Cardiac septum (tissue), 1 donor: ENCODE measurements at regions not wholly inside any gene's neighbourhood (a gene's known extent, or its start where the extent isn't known, plus 50 kb on each side); places are given as distances from the start of the nearest gene placed in this dataset.

Experiments used
- DNase-seq: peaks from one replicate; pipeline ENCODE4 v3.0.0-alpha.2; 2020; ENCODE audit warnings: low spot score
- intact Hi-C: fragments of 100-400 bp; cut with DNase I; formaldehyde crosslinking; loops from one replicate; pipeline ENCODE4 v1.14.0; 2022
- donor health status: DM: no; HTN: no; CAD: no.

DNA sequence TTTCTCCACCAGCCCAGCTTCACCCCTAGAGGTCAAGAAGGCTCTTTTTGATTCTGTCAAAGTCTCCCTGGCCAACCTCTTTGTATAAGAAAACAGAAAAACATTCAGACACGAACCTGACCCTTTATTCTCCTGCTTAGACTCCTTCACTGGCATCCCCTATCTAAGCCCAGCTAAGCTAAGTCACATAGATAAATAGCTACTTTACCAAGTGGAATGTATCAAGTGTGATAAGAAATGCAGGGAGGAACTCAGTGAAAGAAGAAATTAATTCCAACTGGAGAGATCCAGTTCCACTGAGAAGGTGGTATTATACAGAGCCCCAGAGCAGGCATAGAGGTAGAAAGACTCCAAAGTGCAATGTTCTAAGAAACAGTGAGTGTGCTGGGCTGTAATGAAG is 489.5 kb downstream of the TNS1 start:
- intact Hi-C loops: loop anchor here (5.0 to 10.0 kb wide), 6 partner anchors 199 to 996 kb away; partner anchors contain the start of gene IGFBP5
- no peak for DNase-seq

DNA sequence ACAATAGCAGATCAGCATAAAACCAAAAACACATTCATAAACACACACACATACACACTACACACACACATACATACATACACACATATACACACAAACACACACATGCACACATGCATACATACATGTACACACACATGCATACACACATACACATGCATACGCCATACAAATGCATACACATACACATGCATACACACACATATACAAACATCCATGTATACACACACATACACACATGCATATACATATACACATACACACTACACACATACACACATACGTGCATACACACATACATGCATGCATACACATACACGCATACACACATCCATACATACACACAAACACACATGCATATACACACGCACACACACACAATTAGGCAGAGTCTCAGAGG is 490.1 kb downstream of the TNS1 start:
- DNase-seq: no peak
- intact Hi-C loops: loop anchor here (5.0 to 10.0 kb wide), 6 partner anchors 200 to 995 kb away; partner anchors contain the start of gene IGFBP5

DNA sequence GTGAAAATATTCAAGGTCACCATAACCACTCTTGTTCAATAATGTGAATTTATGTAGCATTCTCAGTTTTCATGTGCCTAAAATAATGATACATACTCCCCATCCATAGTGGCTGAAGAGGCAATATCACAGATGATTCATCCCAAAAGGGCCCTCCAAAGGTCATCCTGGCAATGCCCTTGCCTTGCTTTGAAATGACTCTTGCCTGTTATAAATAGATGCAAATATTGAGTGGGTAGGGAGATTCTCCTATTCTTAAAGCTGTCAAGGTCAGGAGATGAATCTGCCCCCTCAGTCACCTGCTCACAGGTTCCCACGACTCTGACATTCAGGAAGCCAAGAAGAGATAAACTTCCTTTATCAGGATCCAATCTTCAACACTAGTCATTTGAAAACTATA is 490.5 kb downstream of the TNS1 start:
- intact Hi-C loops: loop anchor here (5.0 to 10.0 kb wide), 6 partner anchors 200 to 995 kb away; partner anchors contain the start of gene IGFBP5
- no peak for DNase-seq

DNA sequence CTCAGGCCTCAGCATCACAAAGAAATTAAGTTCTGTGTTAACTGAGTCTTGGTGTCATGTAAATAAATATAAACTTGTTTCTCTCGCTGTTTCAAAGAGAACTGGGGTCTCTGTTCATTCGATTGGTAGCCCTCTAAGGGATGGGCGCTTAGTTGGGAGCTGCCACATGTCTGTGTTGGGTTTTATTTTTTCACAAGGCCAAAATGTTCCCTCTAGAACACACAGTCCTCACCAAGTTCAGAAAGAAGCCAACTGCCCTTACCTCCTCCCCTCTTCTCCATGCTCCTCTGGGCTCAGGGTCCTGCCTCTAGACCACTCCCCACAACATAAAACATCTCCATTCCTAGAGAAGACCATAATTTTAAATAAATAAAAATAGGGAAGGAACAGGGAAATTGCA is 490.9 kb downstream of the TNS1 start:
- no peak for DNase-seq
- intact Hi-C loops: loop anchor here (5.0 to 10.0 kb wide), 6 partner anchors 200 to 995 kb away; partner anchors contain the start of gene IGFBP5

DNA sequence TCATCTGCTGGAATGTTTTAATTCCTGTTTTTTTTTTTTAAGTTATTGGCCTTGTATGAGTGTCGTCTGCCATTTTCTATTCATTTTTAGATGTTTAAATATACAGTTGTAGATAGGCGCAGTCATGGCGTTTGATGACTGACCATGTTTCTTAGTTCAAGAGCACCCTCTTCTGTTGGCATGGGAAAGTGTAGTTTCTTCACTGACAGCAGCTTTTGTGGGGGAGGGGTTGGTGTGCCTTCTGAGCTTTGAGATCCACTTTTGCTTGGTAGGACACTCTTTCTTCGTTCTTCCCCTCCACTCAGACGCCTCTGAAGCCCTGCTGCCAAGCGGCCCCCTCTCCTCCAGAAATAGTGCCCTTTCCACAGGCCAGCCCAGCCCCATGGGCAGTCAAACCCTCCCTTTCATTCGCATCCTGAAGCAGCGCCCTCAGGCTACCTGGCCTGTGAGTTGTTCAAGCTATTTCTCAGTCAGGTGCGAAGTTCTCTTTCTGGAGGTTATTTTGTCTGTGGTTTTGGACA is 492.0 kb downstream of the TNS1 start:
- DNase-seq: no peak
- intact Hi-C loops: loop anchor here (1.0 to 10.0 kb wide), 7 partner anchors 201 to 994 kb away; partner anchors contain the start of gene IGFBP5

DNA sequence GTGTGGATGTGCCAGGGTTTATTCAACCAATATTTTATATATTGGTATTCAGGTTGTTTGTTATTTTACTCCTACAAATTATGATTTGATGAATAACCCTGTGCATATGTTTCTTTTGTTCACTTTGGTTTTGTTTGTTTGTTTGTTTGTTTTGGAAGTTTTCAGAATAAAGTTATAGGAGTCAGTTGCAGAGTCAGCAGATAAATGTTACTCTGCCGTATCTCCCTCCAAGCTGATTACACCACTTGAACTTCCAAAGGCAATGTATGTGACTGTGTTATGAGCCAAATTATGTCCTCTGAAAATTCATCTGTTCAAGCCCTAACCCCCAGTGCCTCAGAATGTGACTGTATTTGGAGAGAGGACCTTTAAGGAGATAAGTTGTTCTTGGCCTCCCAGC is 497.5 kb downstream of the TNS1 start:
- DNase-seq: no peak
- intact Hi-C loops: no loop called here

GRCh38 chr2:217501887-217502286 is 500.9 kb downstream of the TNS1 start:
- no peak for DNase-seq
- intact Hi-C loops: no loop called here

DNA sequence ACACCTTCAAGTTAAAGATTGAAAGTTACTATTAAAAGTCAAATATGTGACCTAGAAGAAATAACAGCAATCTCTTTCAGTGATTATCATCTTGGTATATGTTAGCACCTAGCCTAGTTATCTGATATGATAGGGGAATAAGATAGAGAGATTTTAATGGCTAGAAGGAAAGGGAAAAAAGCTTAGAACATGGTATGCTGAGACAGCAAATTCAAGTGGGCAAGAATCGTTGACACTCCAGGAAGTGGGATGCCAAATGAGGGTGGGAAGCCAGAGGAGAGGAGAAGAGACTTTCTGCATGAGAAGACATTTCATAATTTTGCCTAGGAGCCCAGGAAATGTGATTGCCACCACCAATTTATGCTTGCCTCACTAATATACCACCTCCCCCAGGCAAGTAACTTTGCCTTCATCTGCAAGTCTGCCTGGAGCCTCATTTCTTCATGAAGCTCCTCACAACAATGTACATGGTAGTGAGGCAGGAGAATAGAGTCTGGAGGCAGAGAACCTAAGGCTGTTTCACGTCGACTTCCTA is 504.9 kb downstream of the TNS1 start:
- intact Hi-C loops: no loop called here
- DNase-seq: no peak

DNA sequence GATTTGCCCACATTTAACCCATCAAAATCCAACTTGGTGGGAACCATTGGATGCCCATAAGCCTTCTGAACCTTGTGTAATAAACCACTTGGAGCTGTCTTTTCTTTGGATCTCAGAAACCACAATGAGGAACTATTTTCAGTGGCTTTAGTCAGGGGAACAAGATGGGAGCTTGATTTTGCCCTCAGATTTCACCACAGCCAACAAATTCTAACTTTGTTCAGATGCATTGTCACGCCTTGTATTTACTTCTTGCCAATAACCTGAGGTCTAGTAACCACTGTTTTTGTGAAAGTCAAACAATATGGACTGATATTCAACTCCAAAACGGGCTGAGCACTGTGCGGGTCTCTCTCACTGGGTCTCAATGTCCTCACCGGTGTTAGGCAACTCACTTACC is 508.2 kb downstream of the TNS1 start:
- DNase-seq: no peak
- intact Hi-C loops: no loop called here

GRCh38 chr2:217491271-217491670 is 511.5 kb downstream of the TNS1 start:
- intact Hi-C loops: no loop called here
- DNase-seq: no peak

GRCh38 chr2:217489145-217489960 is 513.4 kb downstream of the TNS1 start:
- intact Hi-C loops: no loop called here
- no peak for DNase-seq

DNA sequence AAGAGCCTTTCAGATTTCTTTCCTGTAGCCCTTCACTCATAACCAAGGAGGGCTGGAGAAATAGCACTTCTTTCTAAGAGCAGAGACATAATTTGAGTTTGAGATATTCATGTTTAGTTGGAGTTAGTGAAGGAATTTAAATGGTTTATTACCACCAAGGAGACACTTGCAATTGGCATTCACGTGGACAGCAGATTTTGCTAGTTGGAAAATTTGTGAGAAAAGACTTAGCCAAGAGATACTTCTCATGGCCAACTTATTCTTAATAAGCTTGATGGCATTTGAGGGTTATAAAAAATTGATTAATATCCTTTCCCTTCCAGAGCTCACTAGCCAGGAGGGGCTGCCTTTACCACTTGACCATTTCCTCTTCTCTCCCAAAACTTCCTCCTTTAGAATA is 518.7 kb downstream of the TNS1 start:
- intact Hi-C loops: no loop called here
- DNase-seq: no peak

DNA sequence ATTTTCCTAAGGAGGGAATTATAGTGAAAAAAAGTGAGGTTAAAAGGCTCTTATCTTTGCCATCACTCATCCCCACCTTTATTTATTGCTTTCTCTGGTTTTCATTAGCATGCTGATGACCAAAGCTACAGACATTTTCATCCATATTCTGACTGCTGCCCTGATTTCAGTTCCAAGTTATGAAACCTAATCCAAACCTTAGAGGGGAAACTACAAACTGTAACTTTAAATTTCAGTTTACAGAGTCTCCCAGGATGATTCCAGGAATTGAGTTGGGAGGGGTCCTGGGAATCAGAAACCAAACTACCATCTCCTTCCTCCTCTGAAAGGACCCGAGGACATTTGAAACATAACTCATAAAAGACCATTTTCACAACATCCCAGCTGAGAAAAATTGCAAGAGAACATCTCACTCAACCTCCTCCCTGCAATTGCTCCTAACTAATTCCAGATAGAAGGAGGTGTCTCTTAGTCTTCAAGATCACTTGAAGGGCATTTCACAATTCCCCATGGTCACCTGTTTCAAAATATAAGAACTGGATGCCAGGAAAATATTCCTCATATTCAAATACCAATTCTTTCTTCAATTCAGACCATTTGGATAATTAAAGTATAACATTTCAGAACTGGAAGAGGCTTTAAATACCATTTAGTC is 520.6 kb downstream of the TNS1 start:
- intact Hi-C loops: no loop called here
- DNase-seq: no peak

- no peak for DNase-seq
- intact Hi-C loops: no loop called here
Measured at GRCh38 chr2:217481577-217481976, 521.2 kb downstream of the TNS1 start.

- no peak for DNase-seq
- intact Hi-C loops: no loop called here
Measured at GRCh38 chr2:217479566-217479965, 523.2 kb downstream of the TNS1 start.

DNA sequence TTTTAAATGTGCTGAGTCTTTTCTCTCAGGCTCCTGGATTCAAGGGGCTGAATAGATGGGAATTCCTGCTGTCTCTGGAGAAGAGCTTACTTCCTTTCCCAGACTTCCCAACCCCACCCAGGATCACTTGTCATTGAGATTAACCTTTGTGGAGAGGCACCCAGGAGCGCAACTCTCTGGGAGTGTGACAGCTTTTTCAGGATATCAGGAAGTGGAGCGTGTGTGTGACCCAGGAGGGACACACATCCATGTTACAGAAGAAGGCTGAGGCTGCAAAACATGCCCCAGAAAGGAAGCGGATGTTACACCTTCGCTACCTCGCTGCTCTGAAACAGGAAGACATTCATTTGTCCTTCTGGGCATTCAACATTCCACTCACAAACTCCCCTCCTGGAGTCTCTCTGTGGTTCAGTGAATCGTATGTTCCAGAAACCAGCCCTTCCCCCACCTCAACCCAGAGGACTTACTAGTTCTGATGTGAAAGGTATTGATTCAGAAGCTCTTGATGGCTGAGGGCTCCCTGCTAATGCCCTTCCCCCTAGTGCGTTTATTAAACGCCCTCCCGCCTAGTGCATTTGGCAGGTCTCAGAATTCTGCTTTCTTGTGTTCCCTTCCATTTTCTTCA is 523.9 kb downstream of the TNS1 start:
- DNase-seq: no peak
- intact Hi-C loops: no loop called here

DNA sequence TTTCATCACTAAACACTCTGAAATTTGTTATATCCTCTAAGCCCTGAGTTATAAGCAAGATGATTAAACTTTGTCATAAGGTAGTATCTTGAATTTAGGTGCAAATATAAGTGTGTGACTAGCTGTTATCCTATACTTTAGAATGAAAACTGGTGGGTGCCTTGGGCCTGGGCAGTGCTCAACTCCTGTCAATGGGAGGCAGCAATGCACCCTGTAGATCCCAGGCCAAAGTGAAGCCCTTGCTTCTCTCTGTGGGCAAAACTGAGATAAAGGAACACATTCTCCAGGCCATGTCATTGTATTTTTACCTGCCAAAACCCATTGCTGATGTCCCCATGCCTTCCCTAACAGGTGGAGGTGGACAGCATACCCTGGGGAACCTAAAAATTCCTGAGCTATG is 525.2 kb downstream of the TNS1 start:
- DNase-seq: no peak
- intact Hi-C loops: no loop called here

GRCh38 chr2:217475791-217476190 is 527.0 kb downstream of the TNS1 start:
- DNase-seq: no peak
- intact Hi-C loops: no loop called here

GRCh38 chr2:217475101-217475500 is 527.7 kb downstream of the TNS1 start:
- intact Hi-C loops: no loop called here
- no peak for DNase-seq

- no peak for DNase-seq
- intact Hi-C loops: no loop called here
Measured at GRCh38 chr2:217471319-217471718, 531.5 kb downstream of the TNS1 start.
